ENCODE measurements at regions not wholly inside any gene's neighbourhood (a gene's known extent, or its start where the extent isn't known, plus 50 kb on each side); places are given as distances from the start of the nearest gene placed in this dataset.
A peak's percentile ranks its signal among the peaks of the same experiment; 100 is the strongest.

GRCh38 chr12:123080634-123081033 lies 70.3 kb downstream of the PITPNM2 start:
- Histone ChIP-seq H2AFZ (ENCODE audit: low read depth, low read length) (no peak overlapping the region), H3K36me3 (ENCODE audit: insufficient read depth, low read length) (no peaks in the 10 kb centered on the region), H3K79me2 (replicated peaks; ENCODE audit: insufficient read depth, low read length) (no peaks in the 10 kb centered on the region), H3K9me3 (ENCODE audit: low read length) (no peaks in the 10 kb centered on the region), H4K20me1 (ENCODE audit: insufficient read depth) (no peaks in the 10 kb centered on the region), H3K4me3 (ENCODE audit: low read length) (no peak overlapping the region), H3K9ac (ENCODE audit: low read length) (no peak overlapping the region), H3K27me3 (ENCODE audit: insufficient read depth, low read depth, low read length) (no peaks in the 10 kb centered on the region), H3K4me2 (ENCODE audit: low read length) (no peak overlapping the region), H3F3A (ENCODE audit: insufficient read depth, low read length, poor library complexity, severe bottlenecking) (no peaks in the 10 kb centered on the region), H3K9me2 (ENCODE audit: insufficient read depth, low read length) (no peaks in the 10 kb centered on the region), H3K27ac (ENCODE audit: low read length) (no peak overlapping the region)
- TF ChIP-seq SMC3 (conservative IDR thresholded peaks at IDR 0.05; ENCODE audit: poor library complexity) (no peak), POLR2AphosphoS5 (IDR thresholded peaks at IDR 0.05) (no peak), EP300 (conservative IDR thresholded peaks at IDR 0.05; ENCODE audit: poor library complexity, severe bottlenecking) (no peak)

- Histone ChIP-seq H3K79me2 (replicated peaks; ENCODE audit: insufficient read depth, low read length) (no peaks in the 10 kb centered on the region), H4K20me1 (ENCODE audit: insufficient read depth) (no peaks in the 10 kb centered on the region), H3K27me3 (ENCODE audit: insufficient read depth, low read depth, low read length) (no peaks in the 10 kb centered on the region), H3F3A (ENCODE audit: insufficient read depth, low read length, poor library complexity, severe bottlenecking) (no peaks in the 10 kb centered on the region), H2AFZ (ENCODE audit: low read depth, low read length) (no peak overlapping the region), H3K27ac (ENCODE audit: low read length) (peak overlapping the region; percentile 55), H3K9me2 (ENCODE audit: insufficient read depth, low read length) (no peaks in the 10 kb centered on the region), H3K4me2 (ENCODE audit: low read length) (no peak overlapping the region), H3K36me3 (ENCODE audit: insufficient read depth, low read length) (no peaks in the 10 kb centered on the region), H3K4me3 (ENCODE audit: low read length) (peak overlapping the region; percentile 38), H3K9me3 (ENCODE audit: low read length) (no peaks in the 10 kb centered on the region), H3K9ac (ENCODE audit: low read length) (peak overlapping the region; percentile 12)
- TF ChIP-seq REST (IDR thresholded peaks at IDR 0.05; ENCODE audit: borderline replicate concordance) (no peak), EZH2 (IDR thresholded peaks at IDR 0.05; ENCODE audit: borderline replicate concordance, insufficient read depth, low read length, poor library complexity, severe bottlenecking) (no peak), EP300 (conservative IDR thresholded peaks at IDR 0.05; ENCODE audit: poor library complexity, severe bottlenecking) (no peak), MXI1 (conservative IDR thresholded peaks at IDR 0.05; ENCODE audit: poor library complexity, severe bottlenecking) (no peak), POLR2AphosphoS5 (IDR thresholded peaks at IDR 0.05) (no peak), CTCF (IDR thresholded peaks at IDR 0.05; ENCODE audit: poor library complexity, severe bottlenecking) (no peak), RAD21 (conservative IDR thresholded peaks at IDR 0.05) (no peak), SMC3 (conservative IDR thresholded peaks at IDR 0.05; ENCODE audit: poor library complexity) (no peak), TAF1 (IDR thresholded peaks at IDR 0.05; ENCODE audit: low read depth) (no peak)
Observed at GRCh38 chr12:123078531-123079155, 72.2 kb downstream of the PITPNM2 start.
